Upper lobe of left lung (tissue), 6 donors: ENCODE measurements at regions not wholly inside any gene's neighbourhood (a gene's known extent, or its start where the extent isn't known, plus 50 kb on each side); places are given as distances from the start of the nearest gene placed in this dataset.

ENCODE experiments used
- ATAC-seq, 2 donors: fragments of 200-7000 bp; cut with Tn5 transposase; one replicate each; pipeline ENCODE4 v1.9.1; 2022; ENCODE audit warnings: mild to moderate bottlenecking in 2 of 2, moderate library complexity in 2 of 2; ENCODE audit not compliant: low FRiP score in 2 of 2
- DNase-seq, 2 donors: peaks; one replicate each; pipeline ENCODE4 v3.0.0-alpha.2; 2019 to 2020
- H3K27ac ChIP-seq, 4 donors: fragments of 200-600 bp; sonication (generic); one replicate each; pipeline ENCODE4 v1.5.1; 2016 to 2019
- H3K27me3 ChIP-seq, 4 donors: fragments of 200-600 bp; sonication (generic); one replicate each; pipeline ENCODE4 v1.5.1; 2017 to 2019
- H3K36me3 ChIP-seq, 4 donors: fragments of 200-600 bp; sonication (generic); one replicate each; pipeline ENCODE4 v1.5.1; 2016 to 2019
- H3K4me1 ChIP-seq, 4 donors: fragments of 200-600 bp; sonication (generic); one replicate each; pipeline ENCODE4 v1.5.1; 2018 to 2019
- H3K4me3 ChIP-seq, 4 donors: fragments of 200-600 bp; sonication (generic); one replicate each; pipeline ENCODE4 v1.5.1; 2017 to 2019; ENCODE audit warnings: mild to moderate bottlenecking in 2 of 4, moderate library complexity in 1 of 4
- H3K9me3 ChIP-seq, 4 donors: fragments of 200-600 bp; sonication (generic); one replicate each; pipeline ENCODE4 v1.5.1; 2018 to 2019
- EP300 ChIP-seq, 4 donors: sonication (generic); formaldehyde crosslinking; IDR thresholded peaks; one replicate each; pipeline ENCODE4 v1.5.1; 2017; ENCODE audit warnings: antibody characterized with exemption in 4 of 4, control low read depth in 2 of 4
- POLR2A ChIP-seq, 4 donors: fragments of 450-650 bp; IDR thresholded peaks; one replicate each; pipeline ENCODE4 v1.5.1; 2016 to 2017; ENCODE audit warnings: antibody characterized with exemption in 4 of 4, mild to moderate bottlenecking in 2 of 4
- POLR2AphosphoS5 ChIP-seq, 2 donors: sonication (generic); formaldehyde crosslinking; IDR thresholded peaks; one replicate each; pipeline ENCODE4 v1.5.1; 2017; ENCODE audit warnings: antibody characterized with exemption in 2 of 2
- WGBS, 2 donors: methylation state at CpG; one replicate each; pipeline ENCODE4 v1.1.5; 2017 to 2018; 5-methylcytosine and 5-hydroxymethylcytosine counted together
- TF ChIP-seq, protein P1 (sequence below), 6 experiments: fragments of 450-650 bp in 4 of 6; fragments of 200-600 bp in 2 of 6; sonication (generic) in 2 of 6; IDR thresholded peaks; one replicate each; pipeline ENCODE4 v1.5.1; 2016 to 2019; ENCODE audit warnings: antibody characterized with exemption in 6 of 6
- donor health status: DM: no; HTN: no; CAD: no; lungs with moderate emphysema.
- donor health status: DM: no; HTN: yes; CAD: no; lungs with severe emphysema.

DNA sequence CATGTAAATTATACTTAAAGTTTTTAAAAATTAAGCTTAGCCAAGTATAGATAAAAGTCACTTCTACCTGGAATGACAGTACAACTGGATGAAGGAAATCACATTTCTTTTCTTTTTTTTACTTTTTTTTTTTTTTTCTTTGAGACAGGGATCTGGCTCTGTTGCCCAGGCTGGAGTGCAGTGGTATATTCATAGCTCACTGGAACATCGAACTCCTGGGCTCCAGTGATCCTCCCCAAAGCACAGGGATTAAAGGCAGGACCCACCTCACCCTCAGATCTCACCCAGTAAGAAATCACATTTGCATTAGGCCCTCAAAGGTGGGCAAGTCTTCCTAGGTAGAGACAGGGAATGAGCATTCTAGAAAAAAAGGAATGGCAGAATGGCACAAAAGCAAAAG, 69.5 kb upstream of the C1GALT1 start:
- no peak for DNase-seq
- Histone ChIP-seq H3K4me1 (peaks cover 0 to 5% (median 2%) of the 10 kb centered on the region in 4 donors), H3K4me3 (no peak overlapping the region), H3K36me3 (no peaks in the 10 kb centered on the region), H3K27me3 (no peaks in the 10 kb centered on the region), H3K9me3 (peaks cover 0 to 9% (median 5%) of the 10 kb centered on the region in 4 donors), H3K27ac (no peak overlapping the region)
- 94% methylated on average over 1 of the region's 1 CpG for WGBS, 2 donors
- ATAC-seq = no peak
- TF ChIP-seq EP300 (IDR thresholded peaks at IDR 0.05) (no peak), POLR2A (IDR thresholded peaks at IDR 0.05) (no peak), POLR2AphosphoS5 (IDR thresholded peaks at IDR 0.05) (no peak)
- TF ChIP-seq, protein P1, sequence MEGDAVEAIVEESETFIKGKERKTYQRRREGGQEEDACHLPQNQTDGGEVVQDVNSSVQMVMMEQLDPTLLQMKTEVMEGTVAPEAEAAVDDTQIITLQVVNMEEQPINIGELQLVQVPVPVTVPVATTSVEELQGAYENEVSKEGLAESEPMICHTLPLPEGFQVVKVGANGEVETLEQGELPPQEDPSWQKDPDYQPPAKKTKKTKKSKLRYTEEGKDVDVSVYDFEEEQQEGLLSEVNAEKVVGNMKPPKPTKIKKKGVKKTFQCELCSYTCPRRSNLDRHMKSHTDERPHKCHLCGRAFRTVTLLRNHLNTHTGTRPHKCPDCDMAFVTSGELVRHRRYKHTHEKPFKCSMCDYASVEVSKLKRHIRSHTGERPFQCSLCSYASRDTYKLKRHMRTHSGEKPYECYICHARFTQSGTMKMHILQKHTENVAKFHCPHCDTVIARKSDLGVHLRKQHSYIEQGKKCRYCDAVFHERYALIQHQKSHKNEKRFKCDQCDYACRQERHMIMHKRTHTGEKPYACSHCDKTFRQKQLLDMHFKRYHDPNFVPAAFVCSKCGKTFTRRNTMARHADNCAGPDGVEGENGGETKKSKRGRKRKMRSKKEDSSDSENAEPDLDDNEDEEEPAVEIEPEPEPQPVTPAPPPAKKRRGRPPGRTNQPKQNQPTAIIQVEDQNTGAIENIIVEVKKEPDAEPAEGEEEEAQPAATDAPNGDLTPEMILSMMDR (IDR thresholded peaks at IDR 0.05) = no peak

DNA sequence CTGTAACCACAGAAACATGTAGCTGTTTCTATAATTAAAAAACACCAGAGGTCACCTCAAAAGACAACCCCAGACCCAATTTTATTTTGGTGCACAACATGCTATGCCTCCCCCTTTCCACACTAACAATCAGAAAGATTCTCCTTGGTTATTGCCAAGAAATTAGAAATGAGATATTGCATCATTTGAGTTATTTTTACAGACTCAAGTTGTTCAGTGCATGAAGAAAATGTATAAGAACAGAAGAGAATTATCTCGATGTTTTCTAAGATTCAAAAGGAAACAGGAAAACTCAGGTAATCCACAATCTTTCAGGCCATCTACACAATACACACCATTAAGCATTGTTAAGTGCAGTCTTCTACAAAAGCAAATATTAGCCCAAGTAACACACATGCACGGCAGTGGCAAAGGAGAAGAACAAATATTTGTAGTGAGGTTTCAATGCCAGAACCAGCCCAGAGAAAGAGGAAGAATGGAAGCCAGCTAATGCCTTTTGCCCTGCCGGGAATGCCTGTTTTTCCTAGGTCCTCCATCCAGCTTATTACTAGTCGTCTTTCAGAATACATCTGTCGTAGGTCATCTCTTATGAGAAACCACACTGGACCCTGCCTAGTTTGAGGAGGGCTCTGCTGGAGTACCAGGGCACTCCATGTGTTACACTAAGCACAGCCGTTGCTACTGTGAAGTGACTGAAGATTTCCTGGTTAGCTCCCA, 67.6 kb upstream of the C1GALT1 start:
- DNase-seq (peak in 1 of 2 donors; percentile 25), ATAC-seq (peak; percentile 57 to 89)
- WGBS, 2 donors = 50 to 56% methylated on average over 6 of the region's 6 CpGs
- TF ChIP-seq POLR2A (IDR thresholded peaks at IDR 0.05) (no peak), EP300 (IDR thresholded peaks at IDR 0.05) (no peak), POLR2AphosphoS5 (IDR thresholded peaks at IDR 0.05) (no peak)
- TF ChIP-seq, protein P1 (IDR thresholded peaks at IDR 0.05) = no peak
- Histone ChIP-seq H3K27ac (peak overlapping the region in 1 of 4 donors; percentile 39), H3K4me1 (peaks cover 0 to 13% (median 3%) of the 10 kb centered on the region in 4 donors), H3K36me3 (no peaks in the 10 kb centered on the region), H3K4me3 (no peak overlapping the region), H3K9me3 (no peaks in the 10 kb centered on the region), H3K27me3 (no peaks in the 10 kb centered on the region)

DNA sequence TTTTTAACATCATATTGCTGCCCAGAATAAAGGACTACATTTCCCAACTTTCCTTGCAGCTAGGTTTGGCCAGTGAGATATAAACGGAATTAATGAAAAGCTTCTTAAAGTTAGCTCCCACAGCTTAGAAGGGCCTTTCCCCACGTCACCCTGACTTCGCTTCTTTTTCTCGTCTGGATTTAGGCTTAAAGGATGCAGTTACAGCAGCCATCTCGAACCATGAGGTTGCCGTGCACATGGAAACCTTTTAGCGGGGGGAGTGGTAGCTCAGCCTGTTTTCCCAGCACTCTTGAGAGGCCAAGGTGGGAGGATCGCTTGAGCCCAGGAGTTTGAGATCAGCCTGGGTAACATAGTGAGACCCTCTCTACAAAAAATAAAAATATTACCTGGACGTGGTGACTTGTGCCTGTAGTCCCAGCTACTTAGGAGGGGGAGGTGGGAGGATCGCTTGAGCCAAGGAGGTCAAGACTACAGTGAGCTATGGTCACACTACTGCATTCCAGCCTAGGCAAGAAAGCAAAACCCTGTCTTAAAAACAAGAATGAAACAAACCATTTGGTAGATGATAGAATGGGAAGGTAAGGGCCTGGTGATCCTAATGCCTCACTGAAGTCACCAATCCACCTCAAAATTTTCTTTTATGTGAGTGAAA, 64.3 kb upstream of the C1GALT1 start:
- no peaks in the 10 kb centered on the region for H3K27me3 ChIP-seq
- peaks cover under 1 to 18% (median 5%) of the 10 kb centered on the region in 4 donors for H3K4me1 ChIP-seq
- WGBS, 2 donors = 86 to 89% methylated on average over 10 of the region's 10 CpGs
- ATAC-seq = no peak
- H3K4me3 ChIP-seq = no peak overlapping the region
- TF ChIP-seq POLR2A (IDR thresholded peaks at IDR 0.05) (no peak), POLR2AphosphoS5 (IDR thresholded peaks at IDR 0.05) (no peak), EP300 (IDR thresholded peaks at IDR 0.05) (no peak)
- TF ChIP-seq, protein P1 (IDR thresholded peaks at IDR 0.05) = no peak
- DNase-seq = no peak
- H3K9me3 ChIP-seq = no peaks in the 10 kb centered on the region
- H3K36me3 ChIP-seq = no peaks in the 10 kb centered on the region
- H3K27ac ChIP-seq = no peak overlapping the region

DNA sequence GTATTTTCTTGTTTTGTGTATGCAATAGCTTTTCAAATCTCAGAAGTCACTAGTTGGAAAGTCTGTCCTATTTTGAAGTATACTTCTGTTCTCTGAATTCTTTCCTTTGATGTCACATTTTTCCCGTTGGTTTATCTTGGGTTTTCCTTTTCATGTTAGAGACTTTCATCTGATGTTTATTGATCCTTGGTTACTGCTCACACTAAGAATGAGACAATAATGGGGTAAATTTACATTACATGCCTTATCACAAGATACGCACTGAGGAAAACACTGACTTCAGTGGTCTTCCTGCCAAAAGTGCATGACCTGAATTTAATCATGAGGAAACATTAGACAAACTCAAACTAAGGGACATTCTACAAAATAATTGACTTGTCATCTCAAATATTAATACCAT, 63.5 kb upstream of the C1GALT1 start:
- DNase-seq = no peak
- ATAC-seq = no peak
- H3K4me1 ChIP-seq = peaks cover 6 to 24% (median 9%) of the 10 kb centered on the region in 4 donors
- no peaks in the 10 kb centered on the region for H3K9me3 ChIP-seq
- H3K27ac ChIP-seq = no peak overlapping the region
- no peaks in the 10 kb centered on the region for H3K27me3 ChIP-seq
- TF ChIP-seq EP300 (IDR thresholded peaks at IDR 0.05) (no peak), POLR2AphosphoS5 (IDR thresholded peaks at IDR 0.05) (no peak), POLR2A (IDR thresholded peaks at IDR 0.05) (no peak)
- H3K36me3 ChIP-seq = no peaks in the 10 kb centered on the region
- 32 to 66% methylated on average over 2 of the region's 2 CpGs for WGBS, 2 donors
- H3K4me3 ChIP-seq = no peak overlapping the region

DNA sequence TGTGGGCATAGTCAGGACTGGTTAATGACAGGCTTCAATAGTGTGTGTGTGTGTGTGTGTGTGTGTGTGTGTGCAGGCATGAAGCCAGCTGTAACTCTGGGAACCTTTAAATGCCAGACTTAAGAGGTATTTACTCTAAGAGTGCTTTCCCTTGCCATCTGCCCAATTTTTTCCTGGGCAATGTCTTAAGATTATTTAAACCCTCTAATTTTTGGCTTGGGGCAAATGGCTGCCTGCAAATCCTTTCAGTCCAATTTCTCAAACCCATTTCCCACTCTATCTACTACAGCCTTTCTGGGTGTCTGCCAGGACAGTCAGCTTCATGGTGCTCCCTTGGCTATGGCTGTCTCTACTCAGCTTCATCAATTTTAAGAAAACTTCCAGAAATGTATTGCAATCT, 62.6 kb upstream of the C1GALT1 start:
- no peak for ATAC-seq
- H3K36me3 ChIP-seq = no peaks in the 10 kb centered on the region
- peaks cover 6 to 20% (median 6%) of the 10 kb centered on the region in 4 donors for H3K4me1 ChIP-seq
- no peak overlapping the region for H3K4me3 ChIP-seq
- H3K9me3 ChIP-seq = no peaks in the 10 kb centered on the region
- DNase-seq = peak in 1 of 2 donors; percentile 33
- H3K27me3 ChIP-seq = no peaks in the 10 kb centered on the region
- TF ChIP-seq EP300 (IDR thresholded peaks at IDR 0.05) = no peak
- TF ChIP-seq POLR2A (IDR thresholded peaks at IDR 0.05) = no peak
- no peak for TF ChIP-seq POLR2AphosphoS5 (IDR thresholded peaks at IDR 0.05)
- TF ChIP-seq, protein P1 (IDR thresholded peaks at IDR 0.05) = no peak
- H3K27ac ChIP-seq = no peak overlapping the region
